SHP77 treated with DMSO at 0.1 percent for 48 hours (cell line): ENCODE measurements at regions not wholly inside any gene's neighbourhood (a gene's known extent, or its start where the extent isn't known, plus 50 kb on each side); places are given as distances from the start of the nearest gene placed in this dataset.
"Not testable (repeated sequence)": the region's sequence is repeated elsewhere in the genome, so short reads cannot be mapped to it uniquely, and the experiment has no call there.

Experiments
- DNase-seq: peaks from one replicate; lab custom pipeline; 2025; lab: John Stamatoyannopoulos, UW

GRCh38 chr6:112651239-112651638, 304.1 kb downstream of the RFPL4B start:
- DNase-seq: no peak

- DNase-seq: no peak
These were observed 312.8 kb downstream of the RFPL4B start for GRCh38 chr6:112659912-112660311.

GRCh38 chr6:112660626-112661025, 313.5 kb downstream of the RFPL4B start:
- no peak for DNase-seq

- no peak for DNase-seq
These were observed 316.6 kb downstream of the RFPL4B start for GRCh38 chr6:112663698-112664097.

GRCh38 chr6:112665114-112665513, 318.0 kb downstream of the RFPL4B start:
- no peak for DNase-seq

GRCh38 chr6:112665815-112666214, 318.7 kb downstream of the RFPL4B start:
- no peak for DNase-seq

- no peak for DNase-seq
These were observed 320.3 kb downstream of the RFPL4B start for GRCh38 chr6:112667427-112667826.

GRCh38 chr6:112680091-112680490, 333.0 kb downstream of the RFPL4B start:
- DNase-seq: no peak

- no peak for DNase-seq
These were observed 334.9 kb downstream of the RFPL4B start for GRCh38 chr6:112682071-112682470.

- DNase-seq: no peak
These were observed 336.0 kb downstream of the RFPL4B start for GRCh38 chr6:112683106-112683505.

GRCh38 chr6:112683926-112684325, 336.8 kb downstream of the RFPL4B start:
- no peak for DNase-seq

- not testable (repeated sequence) for DNase-seq
These were observed 338.5 kb downstream of the RFPL4B start for GRCh38 chr6:112685521-112686220.

- DNase-seq: peak; percentile 59
These were observed 341.5 kb downstream of the RFPL4B start for GRCh38 chr6:112688487-112689165.

- not testable (repeated sequence) for DNase-seq
These were observed 342.2 kb downstream of the RFPL4B start for GRCh38 chr6:112689183-112689858.

- peak; percentile 38 for DNase-seq
These were observed 343.5 kb downstream of the RFPL4B start for GRCh38 chr6:112690497-112691202.

- no peak for DNase-seq
These were observed 344.2 kb downstream of the RFPL4B start for GRCh38 chr6:112691289-112691688.

GRCh38 chr6:112695001-112695400, 347.9 kb downstream of the RFPL4B start:
- peak; percentile 57 for DNase-seq

GRCh38 chr6:112697265-112697664, 350.1 kb downstream of the RFPL4B start:
- no peak for DNase-seq

- DNase-seq: no peak
These were observed 354.1 kb downstream of the RFPL4B start for GRCh38 chr6:112701201-112701600.

- no peak for DNase-seq
These were observed 363.6 kb downstream of the RFPL4B start for GRCh38 chr6:112710710-112711109.

- no peak for DNase-seq
These were observed 366.3 kb downstream of the RFPL4B start for GRCh38 chr6:112713402-112713801.

GRCh38 chr6:112717401-112717800, 370.3 kb downstream of the RFPL4B start:
- no peak for DNase-seq
